NT2/D1 (cell line): ENCODE measurements at regions not wholly inside any gene's neighbourhood (a gene's known extent, or its start where the extent isn't known, plus 50 kb on each side); places are given as distances from the start of the nearest gene placed in this dataset.

Source experiments
- DNase-seq: peaks from one replicate; pipeline ENCODE4 v3.0.0-alpha.2; 2011; ENCODE audit warnings: low read depth, low spot score
- H3K27me3 ChIP-seq: 2 replicates; pipeline ENCODE4 v1.6.0; 2011; ENCODE audit warnings: mild to moderate bottlenecking; ENCODE audit not compliant: insufficient read length, insufficient read depth
- H3K36me3 ChIP-seq: 2 replicates; pipeline ENCODE4 v1.6.1; 2011; ENCODE audit warnings: mild to moderate bottlenecking, low read length, mixed read lengths; ENCODE audit not compliant: insufficient read depth, insufficient read length
- H3K4me1 ChIP-seq: 2 replicates; pipeline ENCODE4 v1.5.1; 2011; ENCODE audit not compliant: insufficient read depth, insufficient read length
- H3K4me3 ChIP-seq: 2 replicates; pipeline ENCODE4 v1.5.1; 2011; ENCODE audit warnings: low read depth; ENCODE audit not compliant: insufficient read length
- H3K9ac ChIP-seq: 2 replicates; pipeline ENCODE4 v1.6.0; 2011; ENCODE audit warnings: low read depth; ENCODE audit not compliant: insufficient read length
- H3K9me3 ChIP-seq: 2 replicates; pipeline ENCODE4 v1.5.1; 2011; ENCODE audit warnings: mild to moderate bottlenecking, low read length; ENCODE audit not compliant: insufficient read depth
- SUZ12 ChIP-seq: IDR thresholded peaks from 2 replicates; pipeline ENCODE4 v1.6.1; 2011; ENCODE audit not compliant: insufficient read length, insufficient read depth; ENCODE audit errors: extremely low read depth
- YY1 ChIP-seq: IDR thresholded peaks from 2 replicates; pipeline ENCODE4 v1.6.1; 2011; ENCODE audit not compliant: insufficient read length, insufficient read depth
- ZNF274 ChIP-seq: IDR thresholded peaks from 2 replicates; pipeline ENCODE4 v1.6.1; 2011; ENCODE audit warnings: mild to moderate bottlenecking, low read depth, low read length

DNA sequence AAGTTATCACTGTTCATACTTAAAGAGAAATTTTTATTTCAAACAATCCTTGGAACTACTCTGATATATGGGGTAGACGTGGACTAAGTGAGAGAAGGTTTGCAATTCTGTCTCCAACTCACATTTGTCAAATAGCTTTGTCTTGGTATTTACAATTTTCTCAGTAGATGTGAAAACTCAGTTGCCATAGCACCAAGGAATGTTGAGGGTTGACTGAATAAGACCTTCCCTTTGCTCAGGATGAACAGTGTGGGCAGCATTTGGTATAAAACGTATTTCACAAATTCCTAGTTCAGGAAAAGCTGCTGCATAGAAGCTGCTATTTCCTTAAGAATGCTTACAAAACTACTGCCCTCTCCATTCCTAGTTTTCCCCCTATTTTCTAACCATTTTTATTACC is 399.5 kb downstream of the NKX6-1 start:
- Histone ChIP-seq H3K9me3 (0 out of 2 replicates have a peak, but pooled peaks cover 2% of the 10 kb centered on the region), H3K4me3 (no peak overlapping the region), H3K36me3 (no peaks in the 10 kb centered on the region), H3K27me3 (no peaks in the 10 kb centered on the region), H3K9ac (no peak overlapping the region), H3K4me1 (no peaks in the 10 kb centered on the region)
- TF ChIP-seq SUZ12: no peak
- no peak for DNase-seq

DNA sequence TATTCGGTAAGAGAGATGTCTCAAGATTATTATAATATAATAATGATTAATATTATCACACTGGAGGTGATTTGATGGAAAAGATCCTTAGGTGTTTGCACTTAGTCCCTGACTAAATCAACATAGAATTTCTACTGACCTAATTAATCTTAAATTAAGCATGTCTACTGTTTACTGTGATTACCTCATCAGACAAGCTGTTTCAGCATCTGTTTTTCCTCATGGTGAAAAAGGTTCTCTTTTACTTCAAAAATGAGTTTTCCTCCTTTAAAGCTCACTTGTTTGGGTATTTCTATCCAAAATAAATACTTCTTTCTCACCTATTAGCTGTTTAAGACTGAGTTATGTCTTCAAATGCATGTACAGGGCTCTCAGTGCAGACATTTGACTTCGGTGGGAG is 407.8 kb downstream of the NKX6-1 start:
- H3K36me3 ChIP-seq: no peaks in the 10 kb centered on the region
- H3K9ac ChIP-seq: no peak overlapping the region
- no peaks in the 10 kb centered on the region for H3K4me1 ChIP-seq
- TF ChIP-seq ZNF274 (no peak), YY1 (no peak), SUZ12 (no peak)
- peaks cover 13% of the 10 kb centered on the region for H3K9me3 ChIP-seq
- DNase-seq: no peak
- H3K27me3 ChIP-seq: no peaks in the 10 kb centered on the region
- H3K4me3 ChIP-seq: no peak overlapping the region

DNA sequence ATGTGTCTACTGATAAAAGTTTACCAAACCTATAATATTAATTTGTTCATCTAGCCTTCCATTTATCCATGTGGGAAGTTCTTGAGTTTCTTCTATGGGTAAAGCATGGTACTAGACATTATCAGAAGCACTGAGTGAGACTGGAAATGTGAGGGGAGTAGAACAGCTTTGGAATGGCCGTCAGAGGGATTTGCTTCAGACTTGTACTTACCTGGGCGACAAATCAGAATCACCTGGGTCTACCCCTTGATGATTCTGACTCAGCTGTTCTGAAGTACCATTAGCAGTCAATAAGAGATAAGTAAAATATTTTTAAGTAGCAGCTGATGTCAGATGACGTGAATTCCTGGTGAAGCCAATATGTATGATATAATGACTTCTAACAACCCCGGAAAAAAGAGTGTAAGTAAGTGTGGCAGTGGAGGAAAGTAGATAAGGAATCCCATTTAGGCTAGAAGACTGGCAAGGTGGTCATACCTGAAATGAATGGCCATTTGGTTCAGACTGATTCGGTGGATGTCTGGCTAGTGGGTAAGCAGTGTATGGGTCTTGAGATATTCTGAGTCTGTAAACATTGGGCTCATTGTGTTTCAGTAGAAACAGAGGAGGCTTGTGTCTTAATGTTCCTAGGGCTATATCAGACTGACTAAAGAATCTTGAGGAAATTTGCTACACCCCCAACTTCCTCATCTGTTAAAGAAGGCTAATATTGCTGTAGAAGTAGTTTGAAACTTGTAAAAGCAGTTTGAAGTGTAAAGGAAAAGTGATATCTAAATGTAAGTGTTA is 409.2 kb downstream of the NKX6-1 start:
- Histone ChIP-seq H3K36me3 (no peaks in the 10 kb centered on the region), H3K9me3 (peaks cover 13% of the 10 kb centered on the region), H3K4me3 (no peak overlapping the region), H3K27me3 (no peaks in the 10 kb centered on the region), H3K4me1 (no peaks in the 10 kb centered on the region), H3K9ac (no peak overlapping the region)
- TF ChIP-seq ZNF274: no peak
- no peak for TF ChIP-seq YY1
- TF ChIP-seq SUZ12: no peak
- no peak for DNase-seq

DNA sequence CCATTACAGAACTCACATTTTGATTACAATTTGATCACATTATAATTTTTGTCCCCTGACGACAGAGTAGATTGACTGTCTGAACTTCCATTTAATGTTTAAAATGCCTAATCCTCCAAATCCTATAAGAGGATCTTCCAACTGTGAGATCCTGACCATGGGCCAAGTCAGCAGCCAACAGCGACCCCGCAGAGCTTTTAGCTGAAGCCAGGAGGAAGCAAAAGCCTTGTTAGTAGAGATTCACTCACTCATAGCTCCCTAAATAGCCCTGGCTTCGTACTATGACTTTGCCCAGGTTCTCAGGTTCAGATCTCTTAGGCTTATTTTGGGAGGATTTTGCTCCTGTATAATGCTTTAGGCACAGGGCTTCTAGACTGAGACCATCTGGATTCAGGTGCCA is 413.1 kb downstream of the NKX6-1 start:
- TF ChIP-seq SUZ12 (no peak), ZNF274 (no peak), YY1 (no peak)
- no peak for DNase-seq
- Histone ChIP-seq H3K27me3 (no peaks in the 10 kb centered on the region), H3K9ac (no peak overlapping the region), H3K4me3 (no peak overlapping the region), H3K36me3 (no peaks in the 10 kb centered on the region), H3K9me3 (no peaks in the 10 kb centered on the region), H3K4me1 (no peaks in the 10 kb centered on the region)

DNA sequence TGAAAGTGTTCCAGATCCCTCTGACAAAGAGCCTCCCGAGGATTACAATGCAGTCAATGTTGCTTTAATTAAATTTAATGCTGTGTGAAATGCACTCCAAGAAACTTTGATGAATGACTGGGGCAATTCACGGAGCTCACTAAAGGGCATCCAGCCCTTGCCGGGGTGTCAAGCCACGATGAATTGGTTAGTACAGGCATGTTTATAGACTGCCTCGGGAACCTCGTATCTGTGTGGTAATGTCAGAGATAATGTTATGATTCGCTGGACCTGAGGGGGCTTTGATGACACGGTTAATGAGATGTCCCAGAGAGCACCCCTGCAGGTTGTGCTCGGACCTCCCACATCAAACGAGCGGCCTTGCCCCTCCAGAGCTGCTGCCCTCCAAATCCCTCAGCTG is 428.8 kb downstream of the NKX6-1 start:
- no peaks in the 10 kb centered on the region for H3K36me3 ChIP-seq
- H3K9me3 ChIP-seq: no peaks in the 10 kb centered on the region
- no peak for TF ChIP-seq ZNF274
- TF ChIP-seq YY1: no peak
- TF ChIP-seq SUZ12: no peak
- no peak for DNase-seq
- H3K9ac ChIP-seq: no peak overlapping the region
- no peak overlapping the region for H3K4me3 ChIP-seq
- H3K27me3 ChIP-seq: no peaks in the 10 kb centered on the region
- H3K4me1 ChIP-seq: no peaks in the 10 kb centered on the region

DNA sequence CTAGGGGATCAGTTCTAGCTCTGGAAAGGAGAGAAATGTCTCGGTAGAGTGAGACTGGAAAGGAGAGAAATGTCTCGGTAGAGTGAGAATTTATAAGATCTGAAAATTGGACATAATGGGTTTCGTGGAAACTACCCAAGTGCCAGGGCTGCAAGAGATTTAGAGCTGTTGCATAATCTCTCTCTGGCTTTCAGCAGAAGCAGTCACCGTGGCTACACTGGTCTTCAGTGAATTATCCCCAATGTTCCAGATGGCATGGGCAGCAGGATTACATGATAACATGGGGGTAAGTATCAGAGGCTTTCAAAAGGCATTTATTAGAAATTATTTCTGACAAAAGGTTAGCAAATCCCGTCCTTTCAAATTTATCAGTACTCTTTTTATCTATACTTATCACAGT is 435.5 kb downstream of the NKX6-1 start:
- TF ChIP-seq YY1: no peak
- no peak for TF ChIP-seq SUZ12
- no peak for TF ChIP-seq ZNF274
- Histone ChIP-seq H3K4me3 (no peak overlapping the region), H3K9me3 (no peaks in the 10 kb centered on the region), H3K27me3 (no peaks in the 10 kb centered on the region), H3K36me3 (no peaks in the 10 kb centered on the region), H3K9ac (no peak overlapping the region), H3K4me1 (no peaks in the 10 kb centered on the region)
- DNase-seq: no peak

DNA sequence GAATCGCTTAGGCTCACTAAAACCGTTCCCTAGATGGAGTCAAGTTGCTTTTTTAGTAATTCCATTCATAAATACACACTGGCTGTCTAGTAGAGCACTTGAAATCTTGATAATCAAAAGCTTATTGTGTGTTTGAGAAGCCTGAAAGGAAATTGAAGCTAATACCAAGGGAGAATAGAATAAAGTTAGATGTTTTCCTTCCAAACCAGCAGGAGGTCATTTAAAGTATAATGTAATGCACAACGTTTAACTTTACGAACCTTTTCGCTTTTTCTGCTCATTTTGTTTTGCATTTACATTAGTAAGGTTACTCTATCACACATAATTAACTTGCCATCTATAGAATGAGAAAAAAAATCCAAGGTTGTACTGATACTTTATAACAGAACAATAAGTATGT is 440.9 kb downstream of the NKX6-1 start:
- Histone ChIP-seq H3K9me3 (no peaks in the 10 kb centered on the region), H3K4me1 (no peaks in the 10 kb centered on the region), H3K27me3 (no peaks in the 10 kb centered on the region), H3K9ac (no peak overlapping the region), H3K36me3 (no peaks in the 10 kb centered on the region), H3K4me3 (no peak overlapping the region)
- no peak for DNase-seq
- TF ChIP-seq SUZ12: no peak
- TF ChIP-seq YY1: no peak
- TF ChIP-seq ZNF274: no peak

DNA sequence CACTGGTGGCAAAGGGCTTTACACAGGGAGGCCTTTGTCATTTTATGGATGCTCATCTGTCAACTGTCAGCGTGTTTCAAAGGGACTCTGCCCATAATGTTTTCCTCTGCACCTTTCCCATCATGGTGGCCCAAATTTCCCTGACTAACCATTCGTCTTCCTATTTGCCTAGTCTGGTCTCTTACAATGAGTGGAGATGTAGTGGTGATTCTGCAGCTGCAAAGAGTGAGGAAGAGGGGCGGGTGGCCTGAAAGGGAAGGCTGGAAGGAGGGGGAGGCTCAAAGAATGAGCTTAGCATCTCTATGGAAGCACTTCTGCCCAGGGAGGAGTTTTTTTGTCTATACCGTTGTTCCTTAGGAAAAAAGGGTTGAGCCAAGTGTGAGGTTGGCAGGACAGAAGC is 447.5 kb downstream of the NKX6-1 start:
- H3K4me3 ChIP-seq: no peak overlapping the region
- no peaks in the 10 kb centered on the region for H3K36me3 ChIP-seq
- no peaks in the 10 kb centered on the region for H3K9me3 ChIP-seq
- no peak overlapping the region for H3K9ac ChIP-seq
- H3K27me3 ChIP-seq: no peaks in the 10 kb centered on the region
- TF ChIP-seq ZNF274: no peak
- TF ChIP-seq SUZ12: no peak
- TF ChIP-seq YY1: no peak
- DNase-seq: peak; percentile 25
- peaks cover 3% of the 10 kb centered on the region for H3K4me1 ChIP-seq
